VCaP (cell line): ENCODE measurements at regions not wholly inside any gene's neighbourhood (a gene's known extent, or its start where the extent isn't known, plus 50 kb on each side); places are given as distances from the start of the nearest gene placed in this dataset.

Experiments used
- H3K27ac ChIP-seq: fragments of 450-650 bp; 2 replicates; pipeline ENCODE4 v1.5.1; 2017
- TF ChIP-seq, protein P1 (sequence below): fragments of 450-650 bp; conservative IDR thresholded peaks from 2 replicates; pipeline ENCODE4 v1.5.1; 2017; ENCODE audit warnings: mild to moderate bottlenecking, moderate library complexity

DNA sequence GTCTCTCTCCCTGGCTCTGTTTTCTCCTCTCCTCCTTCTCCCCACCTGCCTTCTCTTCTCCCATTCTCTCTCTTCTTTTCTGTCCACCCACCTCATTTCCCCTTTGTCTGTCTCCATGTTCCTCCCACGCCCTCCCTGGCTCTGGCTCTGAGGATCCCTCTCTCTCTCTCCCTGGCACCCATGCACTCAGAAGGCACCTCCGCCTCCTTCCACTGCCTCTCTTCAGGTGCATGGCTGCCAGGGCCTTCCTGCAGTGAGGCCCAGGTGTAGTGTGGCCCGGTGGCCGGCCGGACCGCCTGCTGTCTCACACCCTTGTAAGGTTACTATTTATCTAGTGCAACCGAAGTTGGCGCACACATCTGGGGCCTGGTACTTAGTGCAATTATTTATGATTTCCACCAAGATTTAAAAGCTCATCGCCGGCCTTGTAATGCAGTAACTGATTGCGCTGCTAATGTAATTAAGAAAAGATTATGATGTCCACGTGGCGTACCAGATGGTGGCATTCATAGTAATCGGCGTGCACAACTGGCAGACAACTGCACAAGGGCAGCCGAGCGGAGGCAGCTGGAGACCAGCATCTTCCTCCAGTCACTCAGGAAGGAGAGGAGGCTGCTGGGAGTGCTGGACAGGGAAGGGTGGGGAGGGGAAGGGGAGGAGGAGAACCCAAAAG is 50.4 kb upstream of the MVB12B start:
- no peak overlapping the region for H3K27ac ChIP-seq

More for the DNA sequence above, 50.4 kb upstream of the MVB12B start:
- TF ChIP-seq, protein P1, sequence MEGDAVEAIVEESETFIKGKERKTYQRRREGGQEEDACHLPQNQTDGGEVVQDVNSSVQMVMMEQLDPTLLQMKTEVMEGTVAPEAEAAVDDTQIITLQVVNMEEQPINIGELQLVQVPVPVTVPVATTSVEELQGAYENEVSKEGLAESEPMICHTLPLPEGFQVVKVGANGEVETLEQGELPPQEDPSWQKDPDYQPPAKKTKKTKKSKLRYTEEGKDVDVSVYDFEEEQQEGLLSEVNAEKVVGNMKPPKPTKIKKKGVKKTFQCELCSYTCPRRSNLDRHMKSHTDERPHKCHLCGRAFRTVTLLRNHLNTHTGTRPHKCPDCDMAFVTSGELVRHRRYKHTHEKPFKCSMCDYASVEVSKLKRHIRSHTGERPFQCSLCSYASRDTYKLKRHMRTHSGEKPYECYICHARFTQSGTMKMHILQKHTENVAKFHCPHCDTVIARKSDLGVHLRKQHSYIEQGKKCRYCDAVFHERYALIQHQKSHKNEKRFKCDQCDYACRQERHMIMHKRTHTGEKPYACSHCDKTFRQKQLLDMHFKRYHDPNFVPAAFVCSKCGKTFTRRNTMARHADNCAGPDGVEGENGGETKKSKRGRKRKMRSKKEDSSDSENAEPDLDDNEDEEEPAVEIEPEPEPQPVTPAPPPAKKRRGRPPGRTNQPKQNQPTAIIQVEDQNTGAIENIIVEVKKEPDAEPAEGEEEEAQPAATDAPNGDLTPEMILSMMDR, result no peak
